VCaP (cell line): ENCODE measurements at regions not wholly inside any gene's neighbourhood (a gene's known extent, or its start where the extent isn't known, plus 50 kb on each side); places are given as distances from the start of the nearest gene placed in this dataset.
A peak's percentile ranks its signal among the peaks of the same experiment; 100 is the strongest.
"Not testable (repeated sequence)": the region's sequence is repeated elsewhere in the genome, so short reads cannot be mapped to it uniquely, and the experiment has no call there.

Source experiments
- H3K27ac ChIP-seq: fragments of 450-650 bp; 2 replicates; pipeline ENCODE4 v1.5.1; 2017
- CTCF ChIP-seq: fragments of 450-650 bp; conservative IDR thresholded peaks from 2 replicates; pipeline ENCODE4 v1.5.1; 2017; ENCODE audit warnings: mild to moderate bottlenecking, moderate library complexity

GRCh38 chr5:89324990-89325389 is 442.0 kb upstream of the MEF2C start:
- H3K27ac ChIP-seq = no peak overlapping the region

GRCh38 chr5:89320421-89321277 is 437.7 kb upstream of the MEF2C start:
- no peak for TF ChIP-seq CTCF
- H3K27ac ChIP-seq = no peak overlapping the region

More at GRCh38 chr5:89324990-89325389, 442.0 kb upstream of the MEF2C start:
- no peak for TF ChIP-seq CTCF

- H3K27ac ChIP-seq = not testable (repeated sequence)
Measured at GRCh38 chr5:89317838-89318237, 434.9 kb upstream of the MEF2C start.

GRCh38 chr5:89315286-89316100 is 432.5 kb upstream of the MEF2C start:
- no peak for TF ChIP-seq CTCF
- H3K27ac ChIP-seq = peak overlapping the region; percentile 30

- H3K27ac ChIP-seq = no peak overlapping the region
- TF ChIP-seq CTCF = no peak
Measured at GRCh38 chr5:89313804-89314588, 431.0 kb upstream of the MEF2C start.

GRCh38 chr5:89313044-89313443 is 430.1 kb upstream of the MEF2C start:
- no peak for TF ChIP-seq CTCF
- no peak overlapping the region for H3K27ac ChIP-seq

- TF ChIP-seq CTCF = no peak
Measured at GRCh38 chr5:89309268-89309667, 426.3 kb upstream of the MEF2C start.

More at GRCh38 chr5:89309268-89309667, 426.3 kb upstream of the MEF2C start:
- H3K27ac ChIP-seq = no peak overlapping the region
